Skeletal muscle tissue (tissue), 3 donors: ENCODE measurements at regions not wholly inside any gene's neighbourhood (a gene's known extent, or its start where the extent isn't known, plus 50 kb on each side); places are given as distances from the start of the nearest gene placed in this dataset.

Source experiments
- H3K27ac ChIP-seq: one replicate; pipeline ENCODE4 v1.7.0; 2013; ENCODE audit warnings: mild to moderate bottlenecking, low read depth, low read length, inconsistent platforms
- H3K27me3 ChIP-seq, 3 donors: one replicate each; pipeline ENCODE4 v1.7.0; 2013; ENCODE audit warnings: low read length in 3 of 3; ENCODE audit not compliant: control insufficient read depth in 3 of 3, insufficient read depth in 3 of 3
- H3K36me3 ChIP-seq, 3 donors: one replicate each; pipeline ENCODE4 v1.7.0; 2013; ENCODE audit warnings: low read length in 3 of 3; ENCODE audit not compliant: control insufficient read depth in 3 of 3, insufficient read depth in 3 of 3
- H3K4me1 ChIP-seq, 3 donors: one replicate each; pipeline ENCODE4 v1.7.0; 2013; ENCODE audit warnings: low read length in 3 of 3, mild to moderate bottlenecking in 3 of 3; ENCODE audit not compliant: control insufficient read depth in 3 of 3, insufficient read depth in 3 of 3
- H3K4me3 ChIP-seq, 3 donors: one replicate each; pipeline ENCODE4 v1.7.0; 2013; ENCODE audit warnings: low read length in 3 of 3
- H3K9ac ChIP-seq, 3 donors: one replicate each; pipeline ENCODE4 v1.7.0; 2013; ENCODE audit warnings: low read length in 3 of 3, mild to moderate bottlenecking in 3 of 3, moderate library complexity in 2 of 3, low read depth in 1 of 3
- H3K9me3 ChIP-seq, 3 donors: one replicate each; pipeline ENCODE4 v1.7.0; 2013; ENCODE audit warnings: low read length in 3 of 3; ENCODE audit not compliant: control insufficient read depth in 3 of 3
- donor health status: Osteomylitis.

GRCh38 chr5:116922532-116922931 lies 347.9 kb upstream of the SEMA6A start:
- no peak overlapping the region for H3K9ac ChIP-seq
- H3K4me1 ChIP-seq, result no peaks in the 10 kb centered on the region
- no peaks in the 10 kb centered on the region for H3K27me3 ChIP-seq
- no peak overlapping the region for H3K27ac ChIP-seq
- H3K4me3 ChIP-seq, result no peak overlapping the region
- H3K36me3 ChIP-seq, result no peaks in the 10 kb centered on the region
- H3K9me3 ChIP-seq, result no peaks in the 10 kb centered on the region

GRCh38 chr5:116914869-116915504 lies 340.4 kb upstream of the SEMA6A start:
- H3K27ac ChIP-seq, result no peak overlapping the region
- H3K4me1 ChIP-seq, result peaks cover 0 to 2% (median 0%) of the 10 kb centered on the region in 3 donors
- H3K27me3 ChIP-seq, result no peaks in the 10 kb centered on the region
- H3K4me3 ChIP-seq, result no peak overlapping the region
- no peak overlapping the region for H3K9ac ChIP-seq
- H3K36me3 ChIP-seq, result no peaks in the 10 kb centered on the region
- H3K9me3 ChIP-seq, result no peaks in the 10 kb centered on the region

- no peak overlapping the region for H3K27ac ChIP-seq
- H3K9ac ChIP-seq, result no peak overlapping the region
- peaks cover 0 to 2% (median 0%) of the 10 kb centered on the region in 3 donors for H3K4me1 ChIP-seq
- H3K9me3 ChIP-seq, result no peaks in the 10 kb centered on the region
- no peak overlapping the region for H3K4me3 ChIP-seq
- no peaks in the 10 kb centered on the region for H3K36me3 ChIP-seq
- H3K27me3 ChIP-seq, result no peaks in the 10 kb centered on the region
Measured at GRCh38 chr5:116912221-116912620, 337.6 kb upstream of the SEMA6A start.

GRCh38 chr5:116911074-116911473 lies 336.5 kb upstream of the SEMA6A start:
- Histone ChIP-seq H3K4me3 (no peak overlapping the region), H3K36me3 (no peaks in the 10 kb centered on the region), H3K27ac (no peak overlapping the region), H3K27me3 (no peaks in the 10 kb centered on the region), H3K9me3 (no peaks in the 10 kb centered on the region), H3K9ac (no peak overlapping the region), H3K4me1 (peaks cover 0 to 2% (median 0%) of the 10 kb centered on the region in 3 donors)

- no peaks in the 10 kb centered on the region for H3K9me3 ChIP-seq
- no peaks in the 10 kb centered on the region for H3K36me3 ChIP-seq
- no peak overlapping the region for H3K4me3 ChIP-seq
- no peaks in the 10 kb centered on the region for H3K4me1 ChIP-seq
- H3K9ac ChIP-seq, result no peak overlapping the region
- no peak overlapping the region for H3K27ac ChIP-seq
- H3K27me3 ChIP-seq, result no peaks in the 10 kb centered on the region
Measured at GRCh38 chr5:116908537-116908936, 333.9 kb upstream of the SEMA6A start.

GRCh38 chr5:116905885-116906284 lies 331.3 kb upstream of the SEMA6A start:
- H3K27me3 ChIP-seq, result no peaks in the 10 kb centered on the region
- no peak overlapping the region for H3K4me3 ChIP-seq
- no peaks in the 10 kb centered on the region for H3K36me3 ChIP-seq
- no peak overlapping the region for H3K27ac ChIP-seq
- no peak overlapping the region for H3K9ac ChIP-seq
- H3K9me3 ChIP-seq, result no peaks in the 10 kb centered on the region
- no peaks in the 10 kb centered on the region for H3K4me1 ChIP-seq

GRCh38 chr5:116900793-116901192 lies 326.2 kb upstream of the SEMA6A start:
- no peak overlapping the region for H3K9ac ChIP-seq
- H3K27ac ChIP-seq, result no peak overlapping the region
- H3K36me3 ChIP-seq, result no peaks in the 10 kb centered on the region
- H3K27me3 ChIP-seq, result no peaks in the 10 kb centered on the region
- no peak overlapping the region for H3K4me3 ChIP-seq
- H3K4me1 ChIP-seq, result no peaks in the 10 kb centered on the region
- no peaks in the 10 kb centered on the region for H3K9me3 ChIP-seq

- no peaks in the 10 kb centered on the region for H3K4me1 ChIP-seq
- H3K27me3 ChIP-seq, result no peaks in the 10 kb centered on the region
- no peak overlapping the region for H3K9ac ChIP-seq
- H3K9me3 ChIP-seq, result no peaks in the 10 kb centered on the region
- no peaks in the 10 kb centered on the region for H3K36me3 ChIP-seq
- no peak overlapping the region for H3K4me3 ChIP-seq
- no peak overlapping the region for H3K27ac ChIP-seq
Measured at GRCh38 chr5:116898917-116899316, 324.3 kb upstream of the SEMA6A start.

- Histone ChIP-seq H3K4me1 (no peaks in the 10 kb centered on the region), H3K9me3 (no peaks in the 10 kb centered on the region), H3K4me3 (no peak overlapping the region), H3K9ac (no peak overlapping the region), H3K27me3 (no peaks in the 10 kb centered on the region), H3K27ac (no peak overlapping the region), H3K36me3 (no peaks in the 10 kb centered on the region)
Measured at GRCh38 chr5:116897291-116897690, 322.7 kb upstream of the SEMA6A start.

GRCh38 chr5:116896001-116896400 lies 321.4 kb upstream of the SEMA6A start:
- no peak overlapping the region for H3K4me3 ChIP-seq

More at GRCh38 chr5:116896001-116896400, 321.4 kb upstream of the SEMA6A start:
- Histone ChIP-seq H3K9me3 (no peaks in the 10 kb centered on the region), H3K9ac (no peak overlapping the region), H3K27me3 (no peaks in the 10 kb centered on the region), H3K4me1 (no peaks in the 10 kb centered on the region), H3K27ac (no peak overlapping the region), H3K36me3 (no peaks in the 10 kb centered on the region)
